SH-SY5Y (cell line): ENCODE measurements at regions not wholly inside any gene's neighbourhood (a gene's known extent, or its start where the extent isn't known, plus 50 kb on each side); places are given as distances from the start of the nearest gene placed in this dataset.

Experiments
- GATA2 ChIP-seq: IDR thresholded peaks from 2 replicates; pipeline ENCODE4 v1.6.1; 2011; ENCODE audit warnings: mild to moderate bottlenecking, low read depth, low read length
- GATA3 ChIP-seq: IDR thresholded peaks from 2 replicates; pipeline ENCODE4 v1.6.1; 2011; ENCODE audit warnings: low read depth, mild to moderate bottlenecking, low read length, moderate library complexity

- no peak for TF ChIP-seq GATA2
- no peak for TF ChIP-seq GATA3
Observed at GRCh38 chr5:68484307-68485068, 268.9 kb downstream of the PIK3R1 start.
